HG03025 (cell line): ENCODE measurements at regions not wholly inside any gene's neighbourhood (a gene's known extent, or its start where the extent isn't known, plus 50 kb on each side); places are given as distances from the start of the nearest gene placed in this dataset.

Experiments
- ATAC-seq: cut with Tn5 transposase; IDR thresholded peaks from one replicate; pipeline ENCODE4 v1.9.1; 2021; ENCODE audit warnings: mild to moderate bottlenecking, moderate library complexity; ENCODE audit not compliant: unreplicated experiment, low FRiP score

DNA sequence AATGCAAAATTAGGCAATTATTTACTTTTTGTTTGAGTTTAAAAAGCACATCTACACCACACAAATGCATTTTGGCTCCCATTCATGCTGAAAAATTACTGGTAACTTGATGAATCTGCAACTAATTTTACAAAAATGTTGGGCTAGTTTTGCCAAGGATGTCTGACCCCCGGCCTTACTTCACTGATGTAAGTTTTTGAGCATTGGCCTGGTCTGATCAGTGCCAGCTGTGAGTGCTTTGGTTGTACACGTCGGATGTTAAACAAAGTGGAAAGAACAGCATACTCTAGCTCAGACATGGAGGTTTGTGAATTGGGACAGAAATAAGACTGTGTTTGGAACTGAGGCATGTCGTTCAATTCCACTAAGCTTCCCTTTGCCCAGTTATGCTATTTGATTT, 1044.2 kb downstream of the TLE4 start:
- ATAC-seq, result no peak

DNA sequence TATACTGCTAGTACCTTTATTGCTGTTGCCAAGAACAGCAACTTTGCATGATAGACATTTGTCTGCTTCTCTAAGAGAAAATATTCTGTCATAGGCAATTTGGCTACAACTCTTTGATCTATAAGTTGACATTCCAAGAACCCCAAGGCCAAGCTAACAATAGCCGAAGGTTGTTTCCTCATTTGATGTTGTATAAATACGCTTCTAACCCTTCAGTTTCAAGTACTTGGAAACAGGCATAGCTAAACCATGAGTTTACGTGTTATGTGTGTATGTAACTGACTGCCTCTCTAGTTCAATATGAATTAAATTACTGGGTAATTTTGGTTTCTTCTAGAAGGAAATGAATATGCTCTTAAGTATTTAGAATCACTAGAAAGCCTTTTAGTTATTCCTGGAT, 1034.0 kb downstream of the TLE4 start:
- no peak for ATAC-seq

DNA sequence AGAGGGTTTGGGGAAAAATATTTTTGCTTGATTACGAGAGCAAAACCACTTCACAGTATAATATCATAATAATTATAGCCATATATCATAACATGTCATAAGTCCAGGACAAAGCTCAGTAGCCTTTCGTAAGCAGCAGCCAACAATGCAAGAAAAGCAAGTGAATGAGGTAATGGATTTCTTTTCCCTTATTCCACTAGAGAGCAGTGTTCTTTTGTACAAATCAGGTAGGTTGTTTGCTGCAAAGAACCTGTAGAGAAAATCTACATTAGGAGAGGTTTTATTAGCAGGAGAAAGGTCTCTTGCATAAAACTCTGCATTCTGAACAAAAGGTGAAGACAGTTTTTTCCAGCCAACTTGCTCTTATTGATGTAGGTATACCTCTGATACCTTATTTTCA, 1033.4 kb downstream of the TLE4 start:
- ATAC-seq, result no peak

DNA sequence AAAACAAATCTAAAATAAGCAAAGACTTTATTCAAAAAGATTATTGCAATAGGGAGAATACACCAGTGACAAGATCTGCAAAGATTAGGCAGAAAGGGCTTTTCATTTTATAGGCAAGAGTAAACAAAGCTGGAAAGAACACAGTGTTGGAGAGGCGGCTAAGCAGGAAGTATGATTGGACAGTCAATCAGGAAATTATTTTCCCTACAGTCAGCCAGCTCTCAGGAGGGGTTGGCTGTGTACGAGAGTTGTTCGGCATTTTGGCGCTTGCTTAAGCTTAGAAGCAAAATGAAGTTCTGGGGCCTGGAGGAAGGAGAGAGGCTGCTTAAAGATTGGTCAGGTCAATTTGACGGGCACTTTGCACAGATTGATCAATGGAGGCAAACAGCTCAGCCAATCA, 1030.5 kb downstream of the TLE4 start:
- no peak for ATAC-seq

DNA sequence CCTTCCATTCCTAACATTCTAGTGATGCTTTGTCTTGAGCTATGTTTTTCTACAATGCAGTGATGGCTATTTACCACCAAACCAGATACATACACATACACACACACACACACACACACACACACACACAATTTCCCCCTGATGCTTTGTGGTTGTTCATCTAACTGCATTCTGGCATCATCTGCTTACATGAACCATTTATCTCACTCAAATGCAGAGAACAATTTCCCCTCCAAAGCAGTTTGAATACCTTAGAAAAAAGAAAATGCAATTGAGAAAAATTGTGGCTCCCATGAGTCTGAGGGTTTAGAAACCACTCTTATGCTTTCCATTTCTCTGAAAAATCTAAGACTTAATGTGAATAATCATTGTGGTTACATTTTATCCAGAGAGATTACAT, 1024.8 kb downstream of the TLE4 start:
- no peak for ATAC-seq

DNA sequence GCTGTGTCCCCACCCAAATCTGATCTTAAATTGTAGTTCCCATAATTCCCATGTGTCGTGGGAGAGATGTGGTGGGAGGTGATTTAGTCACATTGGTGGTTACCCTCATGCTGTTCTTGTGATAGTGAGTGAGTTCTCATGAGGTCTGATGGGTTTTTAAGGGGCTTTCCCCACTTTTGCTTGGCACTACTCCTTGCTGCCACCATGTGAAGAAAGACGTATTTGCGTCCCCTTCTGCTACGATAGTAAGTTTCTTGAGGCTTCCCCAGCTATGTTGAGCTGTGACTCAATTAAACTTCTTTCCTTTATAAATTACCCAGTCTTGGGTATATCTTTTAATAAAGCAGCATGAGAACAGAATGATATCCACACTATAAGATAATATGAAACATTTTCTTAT, 1023.4 kb downstream of the TLE4 start:
- no peak for ATAC-seq

DNA sequence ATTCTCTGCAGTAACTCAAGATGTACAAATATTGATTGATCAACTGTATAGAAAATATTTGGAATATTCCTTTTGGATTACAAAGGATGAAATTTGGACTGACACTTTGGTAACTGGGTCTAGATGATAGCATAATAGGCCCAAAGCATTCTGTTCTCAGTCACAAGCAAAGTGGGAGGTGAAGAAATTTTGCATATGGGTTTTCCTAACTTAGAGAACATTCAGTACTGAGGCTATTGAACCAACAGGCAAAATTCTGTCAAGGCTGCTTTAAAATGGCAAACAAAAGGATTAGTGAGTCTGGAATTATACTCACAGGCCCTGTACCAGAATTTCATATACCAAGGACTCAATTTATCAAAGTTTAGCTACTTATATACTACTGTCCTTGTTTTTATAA, 1020.6 kb downstream of the TLE4 start:
- ATAC-seq, result no peak

DNA sequence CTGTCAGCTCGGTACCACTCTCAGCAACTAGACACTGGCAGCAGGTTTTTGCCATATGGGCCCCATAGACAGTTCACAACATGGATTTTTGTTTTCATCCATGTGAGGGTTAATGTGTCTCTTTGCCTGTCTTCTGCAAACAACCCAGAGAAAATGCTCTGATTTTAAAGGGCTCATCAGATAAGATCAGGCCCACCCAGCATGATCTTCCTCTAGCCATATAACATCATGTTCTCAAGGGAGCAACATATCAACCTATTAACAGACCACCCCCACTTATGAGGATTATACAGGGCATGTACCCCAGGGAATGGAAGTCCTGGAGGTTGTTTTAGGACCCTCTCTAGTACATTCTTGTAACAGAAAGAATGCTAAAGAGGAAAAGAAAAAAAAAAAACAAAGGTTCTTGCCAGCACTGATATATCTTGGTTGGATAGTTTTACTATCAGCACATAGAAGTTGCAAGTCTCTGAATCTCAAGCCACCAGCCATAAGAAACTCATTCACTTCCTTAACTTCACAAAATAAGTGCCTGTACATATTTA, 1015.1 kb downstream of the TLE4 start:
- no peak for ATAC-seq

DNA sequence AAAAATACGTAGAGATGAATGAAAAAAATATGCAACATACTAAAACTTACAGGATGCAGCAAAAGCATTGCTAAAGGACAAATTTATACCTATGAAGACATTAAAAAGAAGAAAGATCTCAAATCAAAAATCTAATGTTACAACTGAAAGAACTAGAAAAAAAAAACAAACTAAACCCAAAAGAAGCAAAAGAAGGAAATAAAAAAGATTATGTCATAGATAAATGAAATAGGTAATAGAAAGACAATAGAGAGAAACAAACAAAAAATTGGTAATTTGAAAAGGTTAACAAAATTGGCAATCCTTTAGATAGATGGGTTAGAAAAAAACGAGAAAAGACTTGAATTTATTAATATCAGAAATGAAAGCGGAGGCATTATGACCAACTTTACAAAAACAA, 1000.2 kb downstream of the TLE4 start:
- no peak for ATAC-seq

DNA sequence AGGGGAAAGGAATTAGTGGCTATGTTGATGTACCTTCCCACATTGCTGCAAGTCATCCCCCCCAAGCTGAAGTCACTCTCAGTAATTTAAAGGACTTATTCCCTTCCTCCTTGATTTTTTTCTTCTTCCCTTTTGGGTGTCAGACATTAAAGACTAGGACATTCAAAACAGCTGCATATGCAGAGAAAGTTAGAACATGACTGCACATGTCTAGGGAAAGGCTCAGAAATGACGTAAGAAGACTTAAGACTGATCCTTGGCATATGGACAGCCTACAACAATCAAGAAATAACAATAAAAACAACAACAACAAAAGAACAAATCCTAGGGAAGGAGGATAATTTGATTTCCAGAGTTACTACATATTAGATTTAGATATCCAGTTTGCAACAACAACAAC, 997.5 kb downstream of the TLE4 start:
- no peak for ATAC-seq

DNA sequence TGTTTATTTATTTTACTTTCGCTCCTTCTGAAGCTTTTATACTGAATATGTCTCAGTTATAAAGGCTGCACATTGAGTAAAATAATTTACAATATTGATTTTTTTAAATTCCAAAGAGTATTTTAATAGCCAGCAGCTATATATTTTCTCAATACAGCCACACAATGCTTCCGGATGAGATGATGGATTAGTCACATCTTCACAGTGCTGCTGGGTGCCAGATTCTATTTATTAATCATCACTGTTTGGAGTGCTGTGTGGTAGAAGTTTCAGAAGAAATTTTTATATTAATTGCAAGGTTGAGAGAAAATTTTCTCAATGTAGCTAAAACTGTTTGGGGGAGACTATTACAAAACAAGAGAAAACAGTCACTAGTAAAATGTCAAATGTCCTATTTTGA, 989.8 kb downstream of the TLE4 start:
- no peak for ATAC-seq

DNA sequence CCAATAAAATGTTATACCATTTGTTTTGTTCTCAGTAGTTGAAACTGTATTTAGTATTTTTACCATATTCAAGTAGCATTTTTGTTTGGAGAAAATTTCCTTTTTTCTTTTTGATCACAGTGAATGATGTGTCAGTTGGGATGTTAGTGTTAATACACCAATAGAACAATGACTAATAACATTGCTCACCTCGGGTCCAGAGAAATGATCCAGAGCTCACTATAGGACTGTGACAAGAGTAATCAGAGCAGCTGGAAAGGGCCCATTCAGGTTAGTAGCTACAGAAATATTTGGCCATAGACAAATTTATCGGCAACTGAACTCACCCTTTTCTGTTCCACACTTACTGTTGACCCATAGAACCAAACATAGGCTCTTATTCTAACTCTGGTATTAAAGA, 989.2 kb downstream of the TLE4 start:
- no peak for ATAC-seq

DNA sequence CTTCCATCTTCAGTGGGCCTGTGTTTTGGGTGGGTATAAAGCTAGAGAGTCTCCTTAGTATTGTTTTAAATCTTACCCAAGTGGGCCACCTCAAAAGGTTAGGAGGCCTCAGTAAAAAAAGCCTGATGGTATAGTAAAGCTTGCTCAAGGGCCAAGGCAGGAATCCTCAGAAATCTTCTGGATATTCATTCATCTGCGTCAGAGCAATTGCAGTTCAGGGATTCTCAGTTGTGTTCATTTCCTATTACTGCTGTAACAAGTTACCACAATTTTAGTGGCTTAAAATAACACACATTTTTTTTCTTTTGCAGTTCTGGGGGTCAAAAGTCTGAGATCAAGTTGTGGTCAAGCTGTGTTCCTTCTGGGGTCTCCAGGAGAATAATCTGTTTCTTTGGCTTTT, 985.5 kb downstream of the TLE4 start:
- ATAC-seq, result no peak

DNA sequence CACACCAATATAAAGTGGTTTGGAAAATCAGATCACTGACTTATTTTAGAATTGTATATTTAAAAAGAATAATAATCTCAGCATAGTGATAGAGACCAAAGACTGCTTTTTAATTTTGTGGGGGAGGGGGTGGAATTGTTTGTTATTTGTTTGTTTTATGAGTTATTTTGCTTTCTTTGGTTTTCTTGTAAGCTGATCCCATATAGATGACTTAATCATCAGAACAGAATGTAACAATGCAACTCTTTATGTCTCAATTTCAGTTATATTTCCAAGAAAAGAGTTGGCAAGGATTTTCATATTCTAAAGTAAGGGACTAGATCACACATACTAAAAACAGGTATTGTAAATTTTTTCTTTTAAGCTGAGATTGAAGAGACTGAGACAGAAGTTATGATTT, 984.9 kb downstream of the TLE4 start:
- ATAC-seq, result no peak

DNA sequence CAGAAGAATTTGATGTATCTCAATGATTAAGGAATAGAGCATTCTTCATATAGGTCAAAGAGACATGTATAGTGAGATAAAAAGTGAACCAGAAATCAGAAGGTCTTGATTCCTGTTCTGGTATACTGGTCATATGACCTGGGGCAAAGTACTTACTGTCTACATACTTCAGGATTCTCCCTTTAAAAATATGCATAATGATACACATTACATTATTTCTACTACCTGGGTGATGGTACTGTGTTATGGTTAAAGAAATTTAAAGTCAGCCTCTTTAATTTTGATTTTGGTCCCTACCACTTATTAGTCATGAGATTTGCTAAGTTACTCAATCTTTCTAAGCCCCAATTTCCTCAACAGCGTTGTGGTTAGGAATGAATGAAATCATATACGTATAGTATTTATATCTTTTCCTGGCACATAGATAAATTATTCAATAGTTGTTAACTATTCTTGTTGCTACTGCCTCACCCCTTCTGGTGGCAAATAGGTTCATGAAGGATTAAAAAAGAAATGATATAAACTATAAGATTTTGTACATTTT, 984.1 kb downstream of the TLE4 start:
- ATAC-seq, result no peak

DNA sequence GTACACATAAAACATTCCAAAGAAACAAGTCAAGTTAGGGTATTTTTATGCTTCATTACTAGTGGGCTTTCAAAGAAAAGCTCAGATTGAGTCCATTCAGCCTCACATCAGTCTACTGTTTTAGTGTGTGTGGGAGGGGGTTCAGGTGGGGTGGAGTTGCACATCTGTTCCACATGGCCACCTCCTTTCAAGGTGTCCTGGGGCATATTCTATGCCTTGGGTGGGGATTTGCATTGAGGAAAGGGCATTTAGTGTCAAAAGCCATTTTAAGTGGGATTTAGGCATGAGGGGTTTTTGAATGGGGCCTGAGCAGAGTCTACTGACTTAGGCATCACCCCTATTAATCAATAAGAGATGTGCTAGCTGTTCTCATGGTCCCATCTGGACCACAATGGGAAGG, 983.1 kb downstream of the TLE4 start:
- no peak for ATAC-seq

DNA sequence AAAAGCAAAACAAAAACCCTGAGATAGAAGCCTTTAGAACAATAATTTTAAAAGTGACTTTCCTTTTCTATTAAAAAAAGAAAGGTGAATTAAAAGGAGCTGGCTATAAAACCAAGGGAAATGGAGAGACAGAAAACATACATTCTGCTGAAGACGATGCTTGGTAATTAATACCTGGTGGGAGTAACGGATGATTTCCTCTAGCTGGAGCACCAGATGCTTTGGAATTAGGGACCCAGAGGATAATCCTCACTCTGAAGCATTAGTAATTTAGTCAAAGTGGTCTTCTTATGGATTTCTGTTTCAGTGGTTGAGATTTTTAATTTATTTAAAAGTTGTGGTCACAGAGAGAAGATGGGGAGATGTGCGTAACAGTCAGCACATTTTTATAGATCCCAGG, 982.5 kb downstream of the TLE4 start:
- no peak for ATAC-seq

DNA sequence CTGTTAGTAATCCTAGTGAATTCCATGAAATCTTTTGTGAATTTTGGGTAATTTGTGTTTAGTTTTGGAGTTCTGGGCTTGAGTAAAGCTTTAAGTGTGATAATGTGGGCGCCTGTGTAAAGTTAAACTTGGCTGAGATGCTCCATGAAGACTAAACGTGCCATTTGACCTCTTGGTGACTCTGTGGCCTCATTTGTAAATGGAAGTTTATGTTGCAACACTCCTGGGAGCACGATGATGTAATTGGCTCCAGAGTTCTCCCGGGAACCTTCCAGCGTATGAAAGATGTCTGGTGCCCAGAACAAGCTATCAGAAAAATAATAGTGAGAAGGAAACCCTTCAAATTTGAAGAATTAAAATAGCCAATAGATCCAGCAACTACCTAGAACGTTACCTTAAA, 981.2 kb downstream of the TLE4 start:
- ATAC-seq, result no peak

DNA sequence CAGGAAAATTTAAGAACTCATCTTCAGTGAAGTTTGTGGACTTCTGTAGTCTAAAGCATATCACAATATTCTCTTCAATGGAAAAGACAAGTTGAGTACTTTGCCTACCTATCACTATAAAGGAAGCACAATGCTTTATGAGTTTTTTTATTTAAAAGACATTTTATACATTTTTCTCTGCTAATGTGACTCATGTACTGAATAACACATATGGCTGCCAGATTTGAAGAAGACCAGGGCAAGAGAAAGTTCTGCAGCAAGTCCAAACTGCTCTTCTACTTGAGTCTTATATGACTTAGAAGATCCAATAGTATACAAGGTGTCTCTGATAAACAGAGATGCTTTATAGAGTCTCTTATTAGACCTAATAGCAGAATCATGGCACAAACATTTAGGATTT, 978.4 kb downstream of the TLE4 start:
- ATAC-seq, result no peak

DNA sequence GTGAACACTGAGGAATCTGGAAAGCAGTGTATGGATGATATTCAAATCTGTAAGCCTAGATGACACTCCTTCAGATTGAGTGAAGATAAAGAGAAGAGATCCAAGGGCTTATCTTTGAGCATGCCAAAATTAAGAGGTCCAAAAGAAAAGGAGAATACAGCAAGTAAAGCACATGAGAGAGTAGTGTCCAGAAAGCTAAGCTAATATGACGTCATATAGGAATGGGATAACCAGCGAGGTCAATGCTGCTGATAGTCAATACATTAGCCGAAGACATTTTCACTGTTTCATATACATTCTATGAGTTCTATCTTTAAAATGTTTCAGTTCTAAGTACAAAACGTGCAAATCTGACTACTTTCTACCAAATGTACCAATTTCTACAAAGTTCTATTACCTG, 975.8 kb downstream of the TLE4 start:
- ATAC-seq, result no peak

DNA sequence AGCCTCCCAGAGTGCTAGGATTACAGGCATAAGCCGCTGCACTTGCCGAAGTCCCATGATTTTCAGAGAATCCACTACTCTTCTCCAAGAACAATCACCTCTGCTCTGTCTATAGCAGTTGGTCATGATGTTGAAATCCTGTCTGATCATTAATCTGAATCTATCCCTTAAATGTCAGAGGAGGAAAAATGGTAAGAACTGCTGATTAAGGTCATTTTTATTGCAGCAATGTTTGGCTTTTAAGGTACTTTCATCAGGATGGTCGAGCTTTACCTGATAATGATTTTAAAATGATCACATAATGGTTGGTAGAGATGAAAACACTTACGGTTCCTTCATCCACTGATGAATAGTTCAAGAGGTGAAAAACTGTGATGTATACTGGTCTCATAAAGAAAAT, 968.6 kb downstream of the TLE4 start:
- no peak for ATAC-seq

DNA sequence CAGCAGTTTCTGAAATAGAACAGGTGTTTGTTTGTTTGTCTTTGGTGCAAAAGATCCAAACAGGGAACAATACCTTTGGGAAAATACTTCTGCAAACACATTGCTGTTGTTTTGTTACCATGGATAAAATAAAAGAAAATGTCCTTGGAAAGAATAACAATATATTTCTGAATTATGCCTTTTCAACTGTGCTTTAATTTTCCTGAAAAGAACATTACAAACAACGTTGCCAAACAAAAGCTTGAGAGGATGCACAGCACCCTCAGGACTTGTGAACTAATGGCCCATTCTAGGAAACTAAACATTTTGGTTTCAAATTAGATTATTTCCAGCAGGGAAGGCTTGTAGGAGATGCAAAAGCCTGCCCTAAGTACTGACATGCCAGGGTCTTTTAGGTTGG, 967.2 kb downstream of the TLE4 start:
- ATAC-seq, result no peak

DNA sequence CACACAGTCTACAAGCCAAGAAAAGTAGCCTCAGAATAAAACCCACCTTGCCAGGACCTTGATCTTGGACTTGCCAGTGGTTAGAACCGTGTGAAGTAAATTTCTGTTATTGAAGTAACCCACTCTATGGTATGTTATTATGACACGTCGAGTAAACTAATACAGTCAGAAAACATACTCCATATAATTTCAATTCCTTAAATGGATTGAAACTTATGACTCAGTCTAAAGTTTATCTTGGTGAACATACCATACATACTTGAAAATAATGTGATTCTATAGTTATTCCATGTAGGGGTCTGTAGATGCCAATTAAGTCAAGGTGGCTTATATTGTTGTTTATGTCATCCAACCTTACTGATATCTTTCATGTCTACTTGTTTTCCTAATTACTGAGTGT, 950.7 kb downstream of the TLE4 start:
- no peak for ATAC-seq
